Naive thymus-derived CD8-positive, alpha-beta T cell (primary cell): ENCODE measurements at regions not wholly inside any gene's neighbourhood (a gene's known extent, or its start where the extent isn't known, plus 50 kb on each side); places are given as distances from the start of the nearest gene placed in this dataset.
A peak's percentile ranks its signal among the peaks of the same experiment; 100 is the strongest.

Source experiments
- ATAC-seq, 2 donors: fragments of 150-1000 bp; cut with Tn5 transposase in 1 of 2; sonication (Bioruptor Pico), chemical (Tn5 transposase) in 1 of 2; 1 replicate in 1 of 2; 2 replicates in 1 of 2; pipeline ENCODE4 v1.10.0; 2021; ENCODE audit warnings: mild to moderate bottlenecking in 2 of 2, moderate library complexity in 2 of 2
- POLR2A ChIA-PET: fragments of 350-600 bp; sonication (Branson Sonifier 250); formaldehyde crosslinking; loops from one replicate; lab custom pipeline; 2021; ENCODE audit warnings: antibody characterized with exemption; lab: Charles Lee
- DNase-seq, 10 donors: peaks; one replicate each; pipeline versions ENCODE4 v3.0.0 to v3.0.0-alpha.2; 2020 to 2022
- H3K27ac Mint-ChIP-seq, 10 donors: one replicate each; pipeline ENCODE4 v1.8.0; 2020 to 2022; ENCODE audit warnings: mild to moderate bottlenecking in 10 of 10, mixed read lengths in 10 of 10, moderate library complexity in 4 of 10, inconsistent platforms in 1 of 10
- H3K27me3 Mint-ChIP-seq, 5 donors: one replicate each; pipeline ENCODE4 v1.8.0; 2021 to 2022; ENCODE audit warnings: mixed read lengths in 5 of 5
- H3K36me3 Mint-ChIP-seq, 3 donors: one replicate each; pipeline ENCODE4 v1.8.0; 2020 to 2022; ENCODE audit warnings: mixed read lengths in 3 of 3, mild to moderate bottlenecking in 2 of 3, inconsistent platforms in 1 of 3
- H3K4me1 Mint-ChIP-seq, 4 donors: one replicate each; pipeline ENCODE4 v1.8.0; 2021 to 2022; ENCODE audit warnings: mixed read lengths in 4 of 4
- H3K4me3 Mint-ChIP-seq, 10 donors: one replicate each; pipeline ENCODE4 v1.8.0; 2020 to 2022; ENCODE audit warnings: mild to moderate bottlenecking in 10 of 10, mixed read lengths in 10 of 10, moderate library complexity in 6 of 10, inconsistent platforms in 1 of 10
- H3K9me3 Mint-ChIP-seq, 9 donors: one replicate each; pipeline ENCODE4 v1.8.0; 2020 to 2022; ENCODE audit warnings: mixed read lengths in 9 of 9, mild to moderate bottlenecking in 3 of 9, inconsistent platforms in 1 of 9, moderate library complexity in 1 of 9

- Mint-ChIP-seq H3K27me3 (no peaks in the 10 kb centered on the region), H3K9me3 (no peaks in the 10 kb centered on the region), H3K27ac (peak overlapping the region; percentile 72 to 93 (median 86)), H3K4me3 (peak overlapping the region; percentile 3 to 59 (median 30)), H3K4me1 (peaks cover 28 to 82% (median 74%) of the 10 kb centered on the region in 4 donors), H3K36me3 (peaks cover 5 to 39% (median 18%) of the 10 kb centered on the region in 3 donors)
- DNase-seq (peak in 3 of 10 donors; percentile 41 to 49 (median 43)), ATAC-seq (peak; percentile 83 to 89)
- POLR2A ChIA-PET = interaction anchor here (0.6 to 1.0 kb wide), 2 partner anchors 317 to 344 kb away, joined by 3 to 9 read pairs; no protein-coding TSS in a partner anchor
Measured at GRCh38 chr13:73943137-73943964, 190.9 kb downstream of the KLF12 start.

GRCh38 chr13:73941752-73942151 is 192.5 kb downstream of the KLF12 start:
- ATAC-seq (no peak), DNase-seq (no peak)
- Mint-ChIP-seq H3K27me3 (no peaks in the 10 kb centered on the region), H3K4me3 (no peak overlapping the region), H3K9me3 (no peaks in the 10 kb centered on the region), H3K36me3 (peaks cover 5 to 48% (median 16%) of the 10 kb centered on the region in 3 donors), H3K27ac (peak overlapping the region in 4 of 10 donors; percentile 15 to 90 (median 30)), H3K4me1 (peaks cover 25 to 83% (median 71%) of the 10 kb centered on the region in 4 donors)
- POLR2A ChIA-PET = no interaction called here

- Mint-ChIP-seq H3K36me3 (peaks cover 5 to 59% (median 28%) of the 10 kb centered on the region in 3 donors), H3K27me3 (no peaks in the 10 kb centered on the region), H3K4me3 (peak overlapping the region in 3 of 10 donors; percentile 2 to 37 (median 18)), H3K4me1 (peaks cover 18 to 77% (median 66%) of the 10 kb centered on the region in 4 donors), H3K9me3 (no peaks in the 10 kb centered on the region), H3K27ac (peak overlapping the region; percentile 3 to 86 (median 60))
- DNase-seq (no peak), ATAC-seq (no peak)
- POLR2A ChIA-PET = no interaction called here
Measured at GRCh38 chr13:73940098-73940497, 194.1 kb downstream of the KLF12 start.

GRCh38 chr13:73939603-73940002 is 194.6 kb downstream of the KLF12 start:
- H3K4me1 Mint-ChIP-seq = peaks cover 20 to 76% (median 67%) of the 10 kb centered on the region in 4 donors
- DNase-seq = no peak
- no peaks in the 10 kb centered on the region for H3K9me3 Mint-ChIP-seq
- peak overlapping the region in 7 of 10 donors; percentile 2 to 48 (median 27) for H3K4me3 Mint-ChIP-seq
- H3K36me3 Mint-ChIP-seq = peaks cover 5 to 60% (median 28%) of the 10 kb centered on the region in 3 donors
- H3K27me3 Mint-ChIP-seq = no peaks in the 10 kb centered on the region
- peak overlapping the region in 9 of 10 donors; percentile 3 to 86 (median 67) for H3K27ac Mint-ChIP-seq
- POLR2A ChIA-PET = no interaction called here
- ATAC-seq = peak in 1 of 2 donors; percentile 17

GRCh38 chr13:73939071-73939380 is 195.2 kb downstream of the KLF12 start:
- ATAC-seq = no peak
- peak overlapping the region in 2 of 10 donors; percentile 17 to 48 for H3K27ac Mint-ChIP-seq
- H3K4me1 Mint-ChIP-seq = peaks cover 25 to 77% (median 69%) of the 10 kb centered on the region in 4 donors
- no peak for DNase-seq
- peaks cover 5 to 63% (median 28%) of the 10 kb centered on the region in 3 donors for H3K36me3 Mint-ChIP-seq
- no peaks in the 10 kb centered on the region for H3K9me3 Mint-ChIP-seq
- POLR2A ChIA-PET = no interaction called here
- no peak overlapping the region for H3K4me3 Mint-ChIP-seq
- H3K27me3 Mint-ChIP-seq = no peaks in the 10 kb centered on the region

- peak overlapping the region in 3 of 10 donors; percentile 17 to 48 (median 20) for H3K27ac Mint-ChIP-seq
- H3K36me3 Mint-ChIP-seq = peaks cover 5 to 63% (median 28%) of the 10 kb centered on the region in 3 donors
- peaks cover 26 to 77% (median 69%) of the 10 kb centered on the region in 4 donors for H3K4me1 Mint-ChIP-seq
- H3K4me3 Mint-ChIP-seq = no peak overlapping the region
- no peaks in the 10 kb centered on the region for H3K9me3 Mint-ChIP-seq
- no peak for ATAC-seq
- POLR2A ChIA-PET = interaction anchor here (0.6 kb wide), 1 partner anchor 82 kb away, joined by 6 read pairs; no protein-coding TSS in a partner anchor
- DNase-seq = no peak
- H3K27me3 Mint-ChIP-seq = no peaks in the 10 kb centered on the region
Measured at GRCh38 chr13:73938372-73939070, 195.7 kb downstream of the KLF12 start.

DNA sequence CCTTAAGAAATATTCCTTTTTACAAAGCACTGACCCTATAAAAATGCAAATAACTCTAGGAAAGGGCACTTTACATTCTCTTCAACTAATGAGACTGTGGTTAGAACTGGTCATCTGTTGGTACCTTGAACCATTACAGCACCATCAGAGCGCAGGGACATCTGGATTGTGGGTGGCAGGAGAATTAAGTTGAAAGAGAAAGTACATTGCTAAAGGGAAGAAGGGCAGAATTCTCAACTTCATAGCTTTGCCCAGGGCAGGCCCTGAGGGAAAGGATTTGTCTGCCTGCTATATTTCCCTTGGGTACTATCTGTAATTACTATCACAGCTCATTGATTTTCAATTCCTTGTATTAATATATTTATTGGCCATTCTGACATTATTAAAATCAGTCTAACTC is 196.8 kb downstream of the KLF12 start:
- ATAC-seq (no peak), DNase-seq (no peak)
- POLR2A ChIA-PET = interaction anchor here (0.6 kb wide), 1 partner anchor 107 kb away, joined by 3 read pairs; no protein-coding TSS in a partner anchor
- Mint-ChIP-seq H3K27me3 (no peaks in the 10 kb centered on the region), H3K36me3 (peaks cover 4 to 56% (median 23%) of the 10 kb centered on the region in 3 donors), H3K9me3 (no peaks in the 10 kb centered on the region), H3K4me3 (no peak overlapping the region), H3K27ac (peak overlapping the region in 1 of 10 donors; percentile 15), H3K4me1 (peaks cover 23 to 74% (median 64%) of the 10 kb centered on the region in 4 donors)

- peak overlapping the region in 3 of 10 donors; percentile 11 to 49 (median 33) for H3K27ac Mint-ChIP-seq
- no peak for ATAC-seq
- no peaks in the 10 kb centered on the region for H3K9me3 Mint-ChIP-seq
- peaks cover 0 to 52% (median 12%) of the 10 kb centered on the region in 3 donors for H3K36me3 Mint-ChIP-seq
- no peaks in the 10 kb centered on the region for H3K27me3 Mint-ChIP-seq
- POLR2A ChIA-PET = no interaction called here
- no peak for DNase-seq
- H3K4me1 Mint-ChIP-seq = peaks cover 25 to 68% (median 62%) of the 10 kb centered on the region in 4 donors
- H3K4me3 Mint-ChIP-seq = peak overlapping the region in 1 of 10 donors; percentile 21
Measured at GRCh38 chr13:73935991-73936390, 198.2 kb downstream of the KLF12 start.

- H3K27ac Mint-ChIP-seq = peak overlapping the region in 2 of 10 donors; percentile 11 to 49
- ATAC-seq (no peak), DNase-seq (no peak)
- POLR2A ChIA-PET = no interaction called here
- no peaks in the 10 kb centered on the region for H3K27me3 Mint-ChIP-seq
- H3K9me3 Mint-ChIP-seq = no peaks in the 10 kb centered on the region
- H3K4me3 Mint-ChIP-seq = no peak overlapping the region
- H3K36me3 Mint-ChIP-seq = peaks cover under 1 to 48% (median 16%) of the 10 kb centered on the region in 3 donors
- H3K4me1 Mint-ChIP-seq = peaks cover 16 to 62% (median 53%) of the 10 kb centered on the region in 4 donors
Measured at GRCh38 chr13:73934771-73935170, 199.4 kb downstream of the KLF12 start.

DNA sequence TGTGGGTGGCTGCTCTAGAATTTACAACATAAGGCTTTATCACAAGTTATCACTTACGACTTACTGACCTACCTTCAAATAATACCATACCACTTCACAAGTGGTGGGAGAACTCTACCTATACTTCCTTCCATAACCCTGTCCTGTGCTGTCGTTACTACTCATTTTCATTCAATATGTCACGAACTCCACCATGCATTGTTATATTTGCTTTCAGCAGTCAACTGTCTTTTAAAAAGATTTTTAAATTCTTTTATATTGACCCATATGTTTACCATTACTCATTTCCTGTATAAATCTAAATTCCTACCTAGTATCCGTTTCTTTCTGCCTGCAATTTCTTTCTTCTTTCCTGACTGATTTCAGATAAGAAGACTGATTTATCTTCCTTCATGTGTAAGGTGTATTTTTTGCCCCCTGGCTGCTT is 200.0 kb downstream of the KLF12 start:
- H3K4me1 Mint-ChIP-seq = peaks cover 20 to 63% (median 54%) of the 10 kb centered on the region in 4 donors
- peak overlapping the region in 7 of 10 donors; percentile 2 to 62 (median 19) for H3K27ac Mint-ChIP-seq
- DNase-seq (no peak), ATAC-seq (peak in 1 of 2 donors; percentile 23)
- no peaks in the 10 kb centered on the region for H3K9me3 Mint-ChIP-seq
- no peaks in the 10 kb centered on the region for H3K27me3 Mint-ChIP-seq
- H3K36me3 Mint-ChIP-seq = peaks cover 6 to 50% (median 21%) of the 10 kb centered on the region in 3 donors
- H3K4me3 Mint-ChIP-seq = peak overlapping the region in 3 of 10 donors; percentile 1 to 42 (median 9)
- POLR2A ChIA-PET = no interaction called here

GRCh38 chr13:73933795-73934194 is 200.4 kb downstream of the KLF12 start:
- Mint-ChIP-seq H3K9me3 (no peaks in the 10 kb centered on the region), H3K36me3 (peaks cover 7 to 51% (median 23%) of the 10 kb centered on the region in 3 donors), H3K4me1 (peaks cover 23 to 66% (median 57%) of the 10 kb centered on the region in 4 donors), H3K27me3 (no peaks in the 10 kb centered on the region), H3K4me3 (peak overlapping the region in 4 of 10 donors; percentile 1 to 42 (median 10)), H3K27ac (peak overlapping the region in 8 of 10 donors; percentile 2 to 62 (median 18))
- ATAC-seq = peak in 1 of 2 donors; percentile 8
- POLR2A ChIA-PET = no interaction called here
- DNase-seq = no peak

DNA sequence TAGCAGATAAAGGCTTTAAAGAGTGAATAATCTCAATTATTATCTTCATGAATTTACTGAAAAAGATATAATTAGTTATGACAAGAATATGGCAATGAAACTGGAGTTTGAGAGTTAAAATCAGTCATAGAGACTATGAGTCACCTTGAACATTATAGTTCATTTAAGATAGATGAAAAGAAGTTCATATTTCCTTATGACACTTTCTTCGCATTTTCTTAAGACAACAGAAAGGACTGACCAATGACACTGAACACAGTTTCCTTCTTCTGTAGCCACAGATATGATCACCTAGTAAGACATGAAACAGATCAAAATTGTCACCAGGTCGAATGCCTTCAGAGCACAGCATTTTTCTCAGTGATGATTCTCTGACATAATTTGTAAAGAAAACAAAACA is 202.1 kb downstream of the KLF12 start:
- H3K36me3 Mint-ChIP-seq = peaks cover 7 to 45% (median 23%) of the 10 kb centered on the region in 3 donors
- H3K4me1 Mint-ChIP-seq = peaks cover 27 to 58% (median 57%) of the 10 kb centered on the region in 4 donors
- no peaks in the 10 kb centered on the region for H3K27me3 Mint-ChIP-seq
- no peaks in the 10 kb centered on the region for H3K9me3 Mint-ChIP-seq
- ATAC-seq = peak in 1 of 2 donors; percentile 22
- H3K4me3 Mint-ChIP-seq = peak overlapping the region in 1 of 10 donors; percentile 40
- peak overlapping the region in 4 of 10 donors; percentile 3 to 74 (median 30) for H3K27ac Mint-ChIP-seq
- DNase-seq = no peak
- POLR2A ChIA-PET = no interaction called here
